HepG2 (cell line): ENCODE measurements at regions not wholly inside any gene's neighbourhood (a gene's known extent, or its start where the extent isn't known, plus 50 kb on each side); places are given as distances from the start of the nearest gene placed in this dataset.

Experiments used
- ATAC-seq: fragments of 200-7000 bp; cut with Tn5 transposase; 3 replicates; pipeline ENCODE4 v1.9.1; 2020; ENCODE audit warnings: mild to moderate bottlenecking, moderate library complexity
- BruUV-seq: library from RNA; stranded (reverse); fragments of 400-500 nt; replicated peaks from 2 replicates; lab custom pipeline; 2021; lab: Mats Ljungman, UMichigan
- CTCF ChIA-PET: fragments of 300-600 bp; formaldehyde crosslinking; extraction: SDS; loops from one replicate; lab custom pipeline; 2021; ENCODE audit warnings: low total read pairs, inconsistent platforms, low intra/inter-chr PET ratio; lab: Yijun Ruan, JAX
- POLR2A ChIA-PET: fragments of 350-600 bp; sonication (Branson Sonifier 250); formaldehyde crosslinking; loops from one replicate; lab custom pipeline; 2020; ENCODE audit warnings: antibody characterized with exemption, inconsistent platforms; lab: Yijun Ruan, JAX
- DNase-seq: peaks from one replicate; pipeline ENCODE4 v3.0.0-alpha.2; 2015; ENCODE audit warnings: low spot score
- FAIRE-seq: peaks from 3 replicates; lab custom pipeline; 2011; peaks lifted over from hg19 to GRCh38; lab: Jason Lieb, UNC
- H2AFZ ChIP-seq: one replicate; pipeline ENCODE4 v1.6.1; 2011; ENCODE audit warnings: low read length, inconsistent platforms
- H3K27ac ChIP-seq: fragments of 300-600 bp; 3 replicates; pipeline ENCODE4 v1.8.0; 2011; ENCODE audit warnings: mixed run types, mild to moderate bottlenecking, mixed read lengths, low read length, inconsistent platforms; ENCODE audit not compliant: insufficient read depth; ENCODE audit errors: extremely low read length
- H3K27me3 ChIP-seq, 2 experiments: fragments of 200-600 bp in 1 of 2; 2 replicates in 1 of 2; 3 replicates in 1 of 2; pipeline versions ENCODE4 v1.6.0 to v1.8.0; 2011; ENCODE audit warnings: low read length in 2 of 2, mild to moderate bottlenecking in 2 of 2, moderate library complexity in 2 of 2, inconsistent platforms in 1 of 2; ENCODE audit not compliant: insufficient read depth in 2 of 2, control insufficient read depth in 1 of 2
- H3K36me3 ChIP-seq, 2 experiments: fragments of 200-600 bp in 1 of 2; replicated peaks in 1 of 2; 2 replicates in 1 of 2; 3 replicates in 1 of 2; pipeline versions ENCODE4 v1.5.1 to v1.8.0; 2011; ENCODE audit warnings: low read length in 2 of 2, inconsistent platforms in 1 of 2; ENCODE audit not compliant: insufficient read depth in 2 of 2, control insufficient read depth in 1 of 2
- H3K4me1 ChIP-seq: 2 replicates; pipeline ENCODE4 v1.5.1; 2012; ENCODE audit warnings: low read length, inconsistent platforms; ENCODE audit not compliant: insufficient read depth
- H3K4me2 ChIP-seq: 2 replicates; pipeline ENCODE4 v1.6.0; 2011; ENCODE audit warnings: low read depth, low read length, inconsistent platforms
- H3K4me3 ChIP-seq, 3 experiments: fragments of 200-600 bp in 1 of 3; sonication (generic), shearing (Covaris generic) in 1 of 3; replicated peaks in 1 of 3; 2 replicates each; pipeline ENCODE4 v1.5.1; 2011 to 2016; ENCODE audit warnings: low read length in 3 of 3, inconsistent platforms in 2 of 3, low read depth in 2 of 3, mild to moderate bottlenecking in 2 of 3, control low read depth in 1 of 3, mixed read lengths in 1 of 3; ENCODE audit not compliant: insufficient read depth in 1 of 3
- H3K79me2 ChIP-seq: one replicate; pipeline ENCODE4 v1.6.1; 2011; ENCODE audit warnings: low read length, inconsistent platforms; ENCODE audit not compliant: insufficient read depth
- H3K9ac ChIP-seq: 2 replicates; pipeline ENCODE4 v1.6.0; 2011; ENCODE audit warnings: mild to moderate bottlenecking, low read depth, low read length, inconsistent platforms; ENCODE audit not compliant: insufficient read depth
- H3K9me3 ChIP-seq: 2 replicates; pipeline ENCODE4 v1.5.1; 2012; ENCODE audit warnings: mild to moderate bottlenecking, low read length
- H4K20me1 ChIP-seq: 2 replicates; pipeline ENCODE4 v1.6.0; 2011; ENCODE audit warnings: inconsistent platforms, mild to moderate bottlenecking, low read length, moderate library complexity; ENCODE audit not compliant: insufficient read depth
- JDP2 ChIP-seq: sonication (generic); formaldehyde crosslinking; IDR thresholded peaks from 2 replicates; pipeline ENCODE4 v1.8.1; 2022; ENCODE audit warnings: missing genetic modification reagents, borderline replicate concordance
- MIER3 ChIP-seq: IDR thresholded peaks from 2 replicates; pipeline ENCODE4 v1.6.1; 2016; ENCODE audit warnings: missing compliant biosample characterization, borderline replicate concordance
- MZF1 ChIP-seq: sonication (generic); formaldehyde crosslinking; IDR thresholded peaks from 2 replicates; pipeline ENCODE4 v1.8.1; 2023; ENCODE audit warnings: mild to moderate bottlenecking, missing genetic modification reagents, borderline replicate concordance
- NFATC3 ChIP-seq: sonication (generic); formaldehyde crosslinking; IDR thresholded peaks from 2 replicates; pipeline ENCODE4 v1.5.1; 2020; ENCODE audit warnings: mild to moderate bottlenecking, missing genetic modification reagents
- NFYB ChIP-seq: sonication (generic); formaldehyde crosslinking; IDR thresholded peaks from 2 replicates; pipeline ENCODE4 v1.4.0; 2020; ENCODE audit warnings: missing genetic modification reagents
- ONECUT2 ChIP-seq: sonication (generic); formaldehyde crosslinking; IDR thresholded peaks from 2 replicates; pipeline ENCODE4 v1.4.0; 2020; ENCODE audit warnings: missing genetic modification reagents
- RFX5 ChIP-seq: IDR thresholded peaks from 2 replicates; pipeline ENCODE4 v1.6.1; 2011; ENCODE audit warnings: low read depth, low read length, improper control_type of control experiment
- SNAPC2 ChIP-seq: sonication (generic); formaldehyde crosslinking; IDR thresholded peaks from 2 replicates; pipeline ENCODE4 v1.8.1; 2022; ENCODE audit warnings: mild to moderate bottlenecking, missing genetic modification reagents
- SP140L ChIP-seq: sonication (generic); formaldehyde crosslinking; IDR thresholded peaks from 2 replicates; pipeline ENCODE4 v1.4.0; 2020; ENCODE audit warnings: missing genetic modification reagents, borderline replicate concordance
- SPEN ChIP-seq: sonication (generic); formaldehyde crosslinking; IDR thresholded peaks from 2 replicates; pipeline ENCODE4 v1.5.1; 2020; ENCODE audit warnings: low read depth, mild to moderate bottlenecking, missing genetic modification reagents
- TMF1 ChIP-seq: sonication (generic); formaldehyde crosslinking; IDR thresholded peaks from 2 replicates; pipeline ENCODE4 v1.8.1; 2022; ENCODE audit warnings: low read depth, missing genetic modification reagents
- ZBTB4 ChIP-seq: sonication (generic); formaldehyde crosslinking; IDR thresholded peaks from 2 replicates; pipeline ENCODE4 v1.4.0; 2020; ENCODE audit warnings: missing genetic modification reagents, mild to moderate bottlenecking, borderline replicate concordance
- ZBTB49 ChIP-seq: sonication (generic); formaldehyde crosslinking; IDR thresholded peaks from 2 replicates; pipeline ENCODE4 v1.4.0; 2020; ENCODE audit warnings: missing genetic modification reagents, borderline replicate concordance
- ZNF207 ChIP-seq: fragments of 450-650 bp; IDR thresholded peaks from 2 replicates; pipeline ENCODE4 v1.6.1; 2016; ENCODE audit warnings: antibody characterized with exemption, borderline replicate concordance
- ZNF468 ChIP-seq: sonication (generic); formaldehyde crosslinking; IDR thresholded peaks from 2 replicates; pipeline ENCODE4 v1.8.0; 2022; ENCODE audit warnings: mild to moderate bottlenecking, moderate library complexity, missing genetic modification reagents
- ZNF564 ChIP-seq: sonication (generic); formaldehyde crosslinking; IDR thresholded peaks from 2 replicates; pipeline ENCODE4 v1.8.1; 2023; ENCODE audit warnings: mild to moderate bottlenecking, missing genetic modification reagents
- ZNF691 ChIP-seq: sonication (generic); formaldehyde crosslinking; IDR thresholded peaks from 2 replicates; pipeline ENCODE4 v1.4.0; 2020; ENCODE audit warnings: missing genetic modification reagents, low read depth, mild to moderate bottlenecking, borderline replicate concordance
- ZNF776 ChIP-seq: sonication (generic); formaldehyde crosslinking; IDR thresholded peaks from 2 replicates; pipeline ENCODE4 v1.4.0; 2020; ENCODE audit warnings: mild to moderate bottlenecking, missing genetic modification reagents
- WGBS: methylation state at CpG from one replicate; pipeline ENCODE4 v1.1.6; 2017; ENCODE audit warnings: low lambda C conversion rate; 5-methylcytosine and 5-hydroxymethylcytosine counted together
- in situ Hi-C: cut with HindIII; loops from 2 replicates; pipeline ENCODE4 v1.10.0; 2017; ENCODE audit warnings: low pct_unique_long_range_greater_than_20kb; ENCODE audit not compliant: extremely low pct_ligation_motif_present
- intact Hi-C: fragments of 100-400 bp; cut with micrococcal nuclease; formaldehyde crosslinking; loops from one replicate; pipeline ENCODE4 v1.10.0; 2022; ENCODE audit not compliant: unreplicated experiment

- TF ChIP-seq SP140L (CRISPR knock-in tag) (no peak), ZNF691 (no peak), JDP2 (CRISPR knock-in tag) (no peak), RFX5 (no peak), SPEN (CRISPR knock-in tag) (no peak), ZNF468 (CRISPR knock-in tag) (no peak), ZBTB4 (CRISPR knock-in tag) (no peak), NFYB (CRISPR knock-in tag) (no peak)
Observed at GRCh38 chr21:18524097-18524880, 120.7 kb upstream of the TMPRSS15 start (continued).

DNA sequence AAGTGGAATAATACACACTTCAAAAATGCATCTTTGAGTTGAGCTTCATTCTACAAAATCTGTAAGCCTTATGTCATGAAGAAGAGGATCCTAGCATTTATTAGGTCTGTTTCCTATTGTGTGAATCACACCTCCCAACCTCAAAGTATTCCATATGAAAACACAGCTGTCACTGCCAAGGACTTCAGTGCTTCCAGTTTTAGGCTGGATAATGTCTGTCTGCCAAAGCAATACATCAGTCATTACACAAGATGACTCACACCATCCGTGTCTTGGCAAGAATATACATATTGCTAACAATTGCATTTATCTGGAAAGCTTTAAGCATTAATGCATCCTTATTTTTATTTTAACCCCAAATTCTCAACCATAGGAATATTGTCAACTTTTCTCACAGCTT is 125.7 kb upstream of the TMPRSS15 start:
- Histone ChIP-seq H3K36me3 (no peaks in the 10 kb centered on the region), H4K20me1 (no peaks in the 10 kb centered on the region), H3K27ac (no peak overlapping the region), H3K9me3 (peaks cover 80% of the 10 kb centered on the region), H3K9ac (no peak overlapping the region), H3K4me2 (no peak overlapping the region), H3K79me2 (no peaks in the 10 kb centered on the region), H2AFZ (no peak overlapping the region), H3K4me1 (no peaks in the 10 kb centered on the region), H3K27me3 (no peaks in the 10 kb centered on the region), H3K4me3 (no peak overlapping the region)
- no peak for TF ChIP-seq ZNF564 (CRISPR knock-in tag)
- no peak for TF ChIP-seq TMF1
- no peak for TF ChIP-seq MIER3
- TF ChIP-seq ZNF207: no peak
- TF ChIP-seq NFATC3 (CRISPR knock-in tag): no peak
- no peak for TF ChIP-seq ZNF776 (CRISPR knock-in tag)
- TF ChIP-seq SNAPC2 (CRISPR knock-in tag): no peak
- no peak for TF ChIP-seq MZF1 (CRISPR knock-in tag)
- no peak for TF ChIP-seq ZBTB49 (CRISPR knock-in tag)
- TF ChIP-seq ONECUT2 (CRISPR knock-in tag): no peak
- ATAC-seq: no peak
- 6% methylated on average over 1 of the region's 1 CpG for WGBS
- FAIRE-seq: no peak
- DNase-seq: no peak
- CTCF ChIA-PET: no interaction called here
- POLR2A ChIA-PET: no interaction called here
- BruUV-seq: no TSS peak
- in situ Hi-C loops: no loop called here
- intact Hi-C loops: no loop called here
